SK-N-MC (cell line): ENCODE measurements at regions not wholly inside any gene's neighbourhood (a gene's known extent, or its start where the extent isn't known, plus 50 kb on each side); places are given as distances from the start of the nearest gene placed in this dataset.

Experiments
- FOXP2 ChIP-seq: optimal IDR thresholded peaks from 2 replicates; pipeline ENCODE3; 2011; ENCODE audit warnings: mild to moderate bottlenecking, moderate library complexity; ENCODE audit not compliant: insufficient read depth; ENCODE audit errors: extremely low read length, control extremely low read depth
- POLR2AphosphoS5 ChIP-seq: IDR thresholded peaks from 2 replicates; pipeline ENCODE4 v1.6.1; 2012; ENCODE audit warnings: mild to moderate bottlenecking, low read depth, low read length, borderline replicate concordance

- TF ChIP-seq FOXP2 = no peak
- no peak for TF ChIP-seq POLR2AphosphoS5
These were observed 103.3 kb downstream of the DIRAS3 start for GRCh38 chr1:67947114-67947513.
